KOPT-K1 (cell line): ENCODE measurements at regions not wholly inside any gene's neighbourhood (a gene's known extent, or its start where the extent isn't known, plus 50 kb on each side); places are given as distances from the start of the nearest gene placed in this dataset.

Experiments
- H3K27ac ChIP-seq: fragments of 200-600 bp; sonication (generic); 2 replicates; pipeline ENCODE4 v1.5.1; 2016; ENCODE audit warnings: antibody characterized with exemption, mild to moderate bottlenecking, low read depth, low read length; ENCODE audit not compliant: poor library complexity, severe bottlenecking
- H3K36me3 ChIP-seq: fragments of 200-600 bp; sonication (generic); 2 replicates; pipeline ENCODE4 v1.5.1; 2017; ENCODE audit warnings: antibody characterized with exemption, mild to moderate bottlenecking, low read length, moderate library complexity; ENCODE audit not compliant: insufficient read depth
- H3K9me3 ChIP-seq: fragments of 200-600 bp; sonication (generic); 2 replicates; pipeline ENCODE4 v1.5.1; 2017; ENCODE audit warnings: antibody characterized with exemption, low read length, mild to moderate bottlenecking; ENCODE audit not compliant: insufficient read depth, poor library complexity, severe bottlenecking

DNA sequence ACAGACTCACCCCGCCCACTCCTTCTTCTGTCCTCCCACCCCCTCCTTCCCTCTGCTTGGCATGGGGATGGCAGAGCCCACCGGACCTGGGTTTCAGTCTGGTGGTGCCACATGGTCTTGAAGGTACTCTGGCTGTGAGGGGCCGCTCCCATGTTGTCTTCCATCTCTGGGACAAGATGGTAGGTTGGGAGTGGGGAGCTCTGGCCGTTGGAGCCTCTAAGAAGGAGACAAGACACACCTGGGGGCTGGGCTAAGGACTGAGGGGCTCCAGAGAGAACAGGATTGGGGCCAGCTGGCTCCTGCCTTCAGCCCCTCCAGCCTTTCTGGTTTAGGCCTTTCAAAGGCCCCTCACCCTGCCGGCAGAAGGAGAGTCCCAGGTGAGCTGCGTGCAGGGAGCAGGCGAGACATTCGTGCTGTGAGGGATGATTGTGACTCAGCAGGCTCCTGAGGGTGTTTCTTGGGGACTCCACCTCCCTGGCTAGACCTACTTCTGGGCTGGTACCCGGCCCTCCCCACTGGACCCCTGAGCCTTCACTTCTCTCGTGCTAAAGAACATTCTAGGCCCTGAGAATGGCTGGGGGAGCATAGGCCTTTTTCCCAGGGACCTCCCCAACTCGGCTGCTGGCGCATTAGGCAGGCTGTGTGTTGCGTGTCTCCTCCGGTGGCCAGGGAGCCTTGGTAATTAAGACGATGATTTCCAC lies 128.2 kb upstream of the HAAO start:
- H3K36me3 ChIP-seq, result no peaks in the 10 kb centered on the region
- H3K27ac ChIP-seq, result no peak overlapping the region
- no peaks in the 10 kb centered on the region for H3K9me3 ChIP-seq

DNA sequence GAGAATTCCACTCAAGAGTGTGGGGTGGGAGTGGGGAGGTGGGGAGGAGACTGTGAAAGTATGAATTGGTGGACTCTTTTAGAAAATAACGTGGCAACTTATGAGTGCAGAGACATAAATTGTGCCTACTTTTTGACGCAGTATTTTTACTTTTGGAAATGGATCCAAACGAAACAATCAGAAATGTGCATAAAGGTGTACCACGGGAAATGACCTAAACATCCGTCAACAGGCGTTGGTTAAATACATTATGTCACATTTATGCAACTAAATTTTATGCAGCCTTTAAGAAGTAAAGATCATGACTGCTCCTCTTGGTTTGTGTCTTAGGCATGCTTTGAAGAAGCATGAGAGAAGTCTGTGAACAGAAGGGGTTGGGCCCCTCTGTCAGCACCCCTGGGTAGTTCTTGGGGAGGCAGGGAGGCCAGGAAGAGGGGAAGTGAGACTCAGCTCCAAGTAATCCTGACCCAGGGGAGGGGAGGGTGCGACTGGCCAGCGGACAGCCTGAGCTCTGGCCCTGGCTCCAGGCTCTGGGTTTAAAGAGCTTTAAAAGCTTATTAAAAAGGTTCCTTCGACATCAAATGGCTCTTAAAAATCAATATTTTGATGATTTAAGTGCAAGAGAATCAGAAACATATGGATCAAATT lies 126.4 kb upstream of the HAAO start:
- H3K27ac ChIP-seq, result no peak overlapping the region

DNA sequence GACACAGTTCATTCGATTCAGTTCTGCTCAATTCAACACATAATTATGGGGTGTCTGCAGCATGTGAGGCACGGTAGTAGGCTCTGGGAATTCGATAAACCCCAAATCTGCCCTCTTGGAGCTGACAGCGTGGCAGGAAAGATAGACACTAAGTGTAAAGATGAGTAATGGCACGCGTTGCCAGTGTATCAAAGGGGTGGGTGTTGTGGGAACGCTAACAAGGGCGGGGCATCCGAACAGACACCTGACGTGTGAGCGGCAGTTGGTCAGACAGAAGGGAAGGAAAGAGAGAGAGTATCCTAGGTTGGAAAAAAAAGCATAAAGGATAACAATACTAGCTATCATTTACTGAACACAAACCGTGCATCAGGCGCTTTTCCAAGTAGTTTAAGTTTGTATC lies 125.7 kb upstream of the HAAO start:
- Histone ChIP-seq H3K36me3 (no peaks in the 10 kb centered on the region), H3K9me3 (no peaks in the 10 kb centered on the region), H3K27ac (no peak overlapping the region)

More for the DNA sequence above, 126.4 kb upstream of the HAAO start:
- H3K36me3 ChIP-seq, result no peaks in the 10 kb centered on the region
- no peaks in the 10 kb centered on the region for H3K9me3 ChIP-seq

DNA sequence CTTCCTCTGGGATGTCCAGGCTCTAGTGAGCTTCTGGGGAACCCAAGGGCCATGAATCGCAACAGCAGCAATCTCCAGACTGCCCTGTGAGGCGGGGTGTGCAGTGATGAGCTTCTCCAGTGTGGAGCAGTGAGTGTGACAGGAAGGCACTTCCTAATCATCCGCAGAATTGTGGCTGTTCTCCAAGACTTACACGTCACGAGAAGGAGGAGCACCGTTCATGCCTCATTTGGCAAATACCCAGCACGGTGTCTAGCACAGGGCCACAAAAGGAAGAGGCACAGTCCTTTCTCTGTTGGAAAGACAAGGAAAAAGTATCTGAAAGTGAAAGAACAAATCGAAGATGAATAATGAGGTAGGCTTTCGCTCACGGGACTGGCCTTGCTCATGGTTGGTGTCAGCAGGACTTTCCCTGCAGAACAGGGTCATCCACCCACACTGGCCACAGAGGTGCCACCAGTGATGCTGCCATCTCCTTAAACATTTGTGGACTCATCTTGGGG lies 125.1 kb upstream of the HAAO start:
- H3K27ac ChIP-seq, result no peak overlapping the region
- no peaks in the 10 kb centered on the region for H3K9me3 ChIP-seq
- no peaks in the 10 kb centered on the region for H3K36me3 ChIP-seq

DNA sequence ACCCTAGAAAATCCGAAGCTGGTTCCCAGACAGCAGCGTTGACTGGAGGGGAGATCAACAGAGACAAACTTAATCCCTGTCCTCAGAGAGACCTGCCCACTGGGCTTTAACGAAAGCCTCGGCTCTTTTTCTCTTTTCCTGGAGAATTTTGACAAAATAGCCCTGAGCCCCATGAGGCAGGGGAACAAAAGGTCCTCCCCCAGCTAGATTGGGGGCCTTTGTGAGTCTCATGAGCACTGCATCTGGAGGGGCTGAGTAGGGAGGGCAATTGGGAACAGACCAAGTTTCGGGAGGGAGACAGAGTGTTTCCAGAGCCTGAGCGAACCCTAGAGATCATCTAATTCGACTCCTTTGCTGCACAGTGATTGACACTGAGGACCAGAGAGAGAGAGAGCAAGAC lies 123.9 kb upstream of the HAAO start:
- H3K9me3 ChIP-seq, result no peaks in the 10 kb centered on the region
- H3K36me3 ChIP-seq, result no peaks in the 10 kb centered on the region
- H3K27ac ChIP-seq, result no peak overlapping the region

DNA sequence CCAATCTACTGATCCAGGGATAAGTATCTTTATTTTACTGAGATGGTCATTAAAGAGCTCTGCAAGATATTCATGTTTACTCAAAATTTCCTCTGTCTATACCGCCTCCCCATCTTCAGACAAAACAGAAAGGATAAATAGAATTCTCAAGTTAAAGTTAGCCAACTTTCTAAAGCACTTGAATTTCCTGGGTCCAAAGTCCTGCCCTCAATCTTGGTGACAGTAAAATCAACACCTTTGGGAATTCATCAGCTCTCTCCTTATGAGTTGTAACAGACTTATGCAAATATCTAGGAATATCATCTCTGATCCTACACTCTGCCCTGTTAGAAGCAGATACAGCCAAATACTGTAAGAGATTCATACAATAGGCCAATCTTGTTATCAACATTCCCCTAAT lies 122.5 kb upstream of the HAAO start:
- no peaks in the 10 kb centered on the region for H3K36me3 ChIP-seq
- no peaks in the 10 kb centered on the region for H3K9me3 ChIP-seq
- no peak overlapping the region for H3K27ac ChIP-seq

DNA sequence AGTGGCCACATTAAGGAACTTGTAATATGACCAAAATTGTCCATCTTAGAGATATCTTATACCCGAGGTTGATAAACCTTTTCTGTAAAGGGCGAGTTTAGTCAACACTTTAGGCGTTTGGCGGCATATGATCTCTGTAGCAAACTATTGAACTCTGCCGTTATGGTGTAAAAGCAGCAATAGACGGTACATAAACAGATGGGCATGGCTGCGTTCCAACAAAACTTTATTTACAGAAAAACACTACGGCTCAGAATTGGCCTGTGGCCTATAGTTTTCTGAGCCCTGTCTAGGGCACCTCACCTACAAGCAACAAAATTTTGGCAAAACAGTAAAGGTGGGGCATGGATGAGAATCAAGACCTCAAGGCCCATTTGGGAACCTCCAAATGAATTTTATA lies 121.9 kb upstream of the HAAO start:
- no peaks in the 10 kb centered on the region for H3K36me3 ChIP-seq
- no peaks in the 10 kb centered on the region for H3K9me3 ChIP-seq
- no peak overlapping the region for H3K27ac ChIP-seq

DNA sequence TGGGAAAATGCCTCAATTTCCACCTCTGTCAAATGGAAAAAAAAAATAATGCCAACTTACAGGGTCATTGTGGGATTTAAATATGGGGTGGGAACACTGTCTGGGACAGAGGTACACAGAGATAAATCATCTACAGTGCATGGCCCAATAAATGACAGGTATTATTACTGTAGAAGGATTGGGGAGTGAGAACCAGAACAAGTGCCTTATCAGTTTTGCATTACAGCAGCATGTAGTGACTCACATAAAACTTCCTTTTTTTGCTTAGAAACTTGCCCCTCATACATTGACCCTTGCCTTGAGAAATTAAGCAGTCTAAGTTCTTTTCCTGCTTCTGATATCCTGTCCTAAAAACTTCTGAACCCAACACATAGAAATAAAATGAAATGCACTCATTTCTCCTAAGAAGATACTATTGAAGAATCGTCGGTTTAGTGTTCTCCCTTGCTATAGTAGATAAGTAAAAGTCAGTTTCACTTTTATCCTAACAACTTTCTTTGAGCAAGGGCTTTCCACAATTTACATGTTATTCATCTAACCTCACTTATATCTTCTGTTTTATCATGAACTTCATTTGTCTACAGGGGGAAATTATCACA lies 121.0 kb upstream of the HAAO start:
- Histone ChIP-seq H3K36me3 (no peaks in the 10 kb centered on the region), H3K9me3 (no peaks in the 10 kb centered on the region), H3K27ac (no peak overlapping the region)

DNA sequence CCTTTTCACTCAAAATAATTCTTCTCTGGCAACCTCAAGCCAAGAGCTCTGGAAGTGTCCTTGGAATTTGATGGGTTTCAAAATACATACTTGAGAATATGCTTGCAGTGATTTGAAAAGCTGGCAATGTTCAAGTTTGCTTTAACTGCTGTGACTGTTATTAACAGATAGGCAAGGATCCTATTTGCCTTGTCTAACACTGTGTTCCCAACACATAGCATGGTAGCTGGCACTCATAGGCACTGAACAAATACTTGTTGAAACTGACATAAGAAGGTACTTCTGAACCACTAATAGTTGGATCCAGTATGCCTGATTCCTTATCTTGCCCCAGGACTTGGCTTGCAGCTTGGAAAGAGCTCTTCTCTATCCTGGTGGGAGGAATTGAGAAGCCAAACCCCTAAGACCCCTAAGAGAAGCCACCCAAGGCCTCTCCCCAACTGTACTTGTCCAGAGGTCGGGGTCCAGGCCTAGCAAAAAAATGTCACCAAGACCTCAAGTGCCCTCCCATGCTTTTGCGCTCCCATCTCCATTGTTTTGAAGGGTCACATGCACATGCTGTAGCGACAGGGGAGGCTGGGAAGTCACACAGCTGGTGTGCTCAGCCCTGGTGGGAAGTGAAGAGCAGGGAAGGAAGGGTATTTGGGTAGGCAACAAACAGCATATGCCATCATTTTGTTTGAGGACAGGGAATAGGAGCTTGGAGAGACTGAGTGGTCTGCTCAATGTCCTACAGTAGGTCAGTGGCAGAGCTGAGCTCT lies 118.4 kb upstream of the HAAO start:
- no peak overlapping the region for H3K27ac ChIP-seq
- H3K9me3 ChIP-seq, result no peaks in the 10 kb centered on the region
- H3K36me3 ChIP-seq, result no peaks in the 10 kb centered on the region

DNA sequence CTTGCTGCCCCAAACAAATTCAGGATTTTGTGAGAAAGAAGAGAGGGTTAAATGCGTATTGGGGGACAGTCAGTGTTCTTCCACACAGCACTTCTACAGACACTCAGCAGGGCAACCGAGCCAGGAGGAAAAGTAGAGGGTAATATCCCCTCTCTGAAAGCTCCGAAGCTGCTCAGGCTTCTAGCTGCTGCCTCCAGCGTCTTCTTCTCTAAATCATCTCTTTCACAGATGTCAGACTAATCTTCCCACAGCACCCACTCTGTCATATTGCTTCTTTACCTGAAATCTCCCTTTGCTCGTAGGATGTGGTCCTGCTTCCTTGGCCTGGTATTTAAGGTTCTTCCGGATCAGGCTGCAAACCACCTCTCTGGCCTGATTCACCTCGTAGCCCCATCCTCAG lies 117.6 kb upstream of the HAAO start:
- Histone ChIP-seq H3K36me3 (no peaks in the 10 kb centered on the region), H3K9me3 (no peaks in the 10 kb centered on the region), H3K27ac (no peak overlapping the region)

DNA sequence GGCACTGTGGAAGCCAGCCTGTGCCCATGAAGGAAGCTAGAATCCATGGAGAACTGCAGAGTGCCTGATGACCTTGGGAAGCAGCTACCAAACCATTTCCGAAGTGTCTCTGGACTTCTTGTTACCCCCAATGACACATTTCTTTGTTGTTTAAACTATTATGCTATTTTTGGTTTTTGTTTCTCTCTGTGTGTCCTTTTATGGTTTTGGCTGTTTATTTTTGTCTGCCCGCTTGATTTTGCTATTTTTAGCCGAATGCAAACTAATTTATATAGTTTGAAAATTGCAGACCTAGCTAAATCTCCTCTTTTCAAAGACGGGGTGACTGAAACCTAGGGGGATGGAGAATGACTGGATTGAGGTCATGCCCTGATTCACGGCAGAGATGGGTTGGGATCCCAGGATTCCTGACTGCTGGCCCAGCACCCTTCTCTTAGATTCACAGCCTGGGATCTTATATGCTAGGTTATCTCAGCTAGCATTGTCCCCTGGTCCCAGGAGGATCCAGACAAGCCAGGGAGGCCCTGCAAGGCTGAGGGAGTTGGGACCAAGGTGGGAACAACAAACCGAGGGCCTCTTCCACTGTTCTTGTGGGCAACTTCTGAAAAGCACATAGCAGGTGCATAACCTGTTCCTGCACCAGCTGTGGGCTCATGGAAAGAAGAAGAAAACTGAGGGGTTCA lies 116.3 kb upstream of the HAAO start:
- H3K27ac ChIP-seq, result no peak overlapping the region
- H3K9me3 ChIP-seq, result no peaks in the 10 kb centered on the region
- no peaks in the 10 kb centered on the region for H3K36me3 ChIP-seq

DNA sequence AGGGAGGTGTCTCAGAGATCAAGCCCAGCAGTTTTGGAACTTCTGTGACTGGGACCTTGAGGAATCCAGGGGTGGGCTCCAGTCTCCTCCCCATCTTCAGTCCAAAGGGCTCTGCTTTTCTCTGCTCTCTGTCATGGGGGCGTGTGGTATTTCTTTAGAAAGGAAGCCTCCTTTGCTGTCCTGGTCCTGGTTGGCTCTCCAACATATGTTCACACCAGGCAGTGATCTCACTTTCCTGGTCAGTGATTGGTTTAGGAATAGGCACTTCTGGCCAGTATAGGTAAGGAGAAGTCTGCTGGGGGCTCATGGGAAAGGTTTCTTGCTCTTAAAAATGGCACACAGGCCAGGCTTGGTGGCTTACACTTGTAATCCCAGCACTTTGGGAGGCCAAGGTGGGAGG lies 115.5 kb upstream of the HAAO start:
- Histone ChIP-seq H3K27ac (no peak overlapping the region), H3K36me3 (no peaks in the 10 kb centered on the region), H3K9me3 (no peaks in the 10 kb centered on the region)

DNA sequence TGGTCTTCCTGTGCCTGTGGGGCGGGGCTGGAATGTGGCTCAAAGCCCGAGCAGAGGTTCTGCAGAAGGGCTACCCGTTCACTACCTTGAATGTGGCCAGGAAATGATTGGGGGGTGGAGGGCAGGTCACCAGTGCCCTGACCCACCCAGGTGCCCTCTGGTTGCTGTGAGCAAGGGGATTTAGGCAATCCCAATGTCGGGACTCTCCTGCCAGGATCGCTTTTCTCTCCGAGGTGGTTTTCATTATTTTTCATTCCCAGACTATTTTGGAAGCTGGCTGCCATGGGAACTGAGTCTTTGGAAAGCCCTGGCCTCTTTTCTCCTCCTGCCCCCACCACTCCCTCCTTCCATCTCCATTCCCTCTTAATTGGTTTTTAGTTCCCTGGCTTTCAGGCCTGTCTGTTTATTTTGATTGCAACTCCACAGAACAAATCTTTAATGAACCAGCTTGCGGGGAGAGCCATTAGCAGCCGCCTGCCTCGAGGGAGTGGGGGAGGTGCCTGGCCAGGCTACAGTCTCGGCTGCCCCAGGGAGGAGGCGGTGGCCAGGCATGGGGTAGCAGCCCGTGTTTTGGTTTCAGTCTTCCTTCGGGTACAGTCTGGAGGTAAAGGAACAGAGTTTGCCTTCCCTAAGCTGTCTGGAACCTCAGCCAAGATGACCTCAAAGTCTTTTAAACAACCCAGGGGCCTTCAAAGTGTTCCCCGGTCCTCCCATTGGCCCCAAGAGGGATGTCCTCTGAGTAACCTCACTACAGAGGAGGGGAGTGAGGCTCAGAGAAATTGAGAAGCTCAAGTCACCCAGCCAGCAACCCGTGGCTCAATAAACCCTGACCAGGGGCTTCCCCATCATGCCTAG lies 114.4 kb upstream of the HAAO start:
- no peaks in the 10 kb centered on the region for H3K9me3 ChIP-seq
- no peak overlapping the region for H3K27ac ChIP-seq
- no peaks in the 10 kb centered on the region for H3K36me3 ChIP-seq

DNA sequence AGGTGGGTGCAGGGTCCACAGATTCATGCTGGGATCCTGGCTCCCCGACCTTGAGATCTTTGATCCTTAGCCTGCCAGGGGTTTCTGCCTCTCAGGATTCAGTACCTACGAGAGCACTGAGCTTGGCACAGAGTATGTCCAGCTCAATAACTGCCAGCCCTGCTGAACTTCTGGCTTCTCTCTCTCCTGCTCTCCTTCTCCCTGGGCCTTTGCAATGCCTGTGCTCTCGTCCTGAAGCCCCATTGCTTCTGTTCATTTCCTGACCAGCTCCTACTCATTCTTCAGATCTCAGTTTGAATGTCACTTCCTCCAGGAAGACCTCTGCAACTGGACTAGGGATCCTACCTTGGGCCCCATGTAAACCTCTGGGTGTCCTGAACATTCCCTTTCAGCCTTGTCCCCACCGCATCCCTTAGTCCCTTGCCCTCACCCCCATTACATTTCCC lies 113.8 kb upstream of the HAAO start:
- no peaks in the 10 kb centered on the region for H3K36me3 ChIP-seq
- no peak overlapping the region for H3K27ac ChIP-seq
- no peaks in the 10 kb centered on the region for H3K9me3 ChIP-seq
